Fibroblast of lung (primary cell): ENCODE measurements at regions not wholly inside any gene's neighbourhood (a gene's known extent, or its start where the extent isn't known, plus 50 kb on each side); places are given as distances from the start of the nearest gene placed in this dataset.
A peak's percentile ranks its signal among the peaks of the same experiment; 100 is the strongest.

ENCODE experiments used
- DNase-seq, 2 donors: peaks; one replicate each; pipeline versions ENCODE4 v3.0.0 to v3.0.0-alpha.2; 2010; ENCODE audit warnings: low read depth in 2 of 2
- H2AFZ ChIP-seq: 2 replicates; pipeline ENCODE4 v1.5.1; 2012; ENCODE audit warnings: low read length, control low read depth, inconsistent platforms
- H3K27ac ChIP-seq: 2 replicates; pipeline ENCODE4 v1.5.1; 2011; ENCODE audit warnings: low read length, control low read depth; ENCODE audit not compliant: insufficient read depth
- H3K27me3 ChIP-seq: 2 replicates; pipeline ENCODE4 v1.5.1; 2011; ENCODE audit warnings: mild to moderate bottlenecking, low read length; ENCODE audit not compliant: control insufficient read depth, insufficient read depth
- H3K36me3 ChIP-seq: 2 replicates; pipeline ENCODE4 v1.5.1; 2011; ENCODE audit warnings: low read length; ENCODE audit not compliant: control insufficient read depth, insufficient read depth
- H3K4me1 ChIP-seq: 2 replicates; pipeline ENCODE4 v1.5.1; 2011; ENCODE audit warnings: low read length; ENCODE audit not compliant: control insufficient read depth, insufficient read depth; ENCODE audit errors: extremely low read depth
- H3K4me2 ChIP-seq: 2 replicates; pipeline ENCODE4 v1.5.1; 2011; ENCODE audit warnings: low read length, control low read depth; ENCODE audit not compliant: insufficient read depth; ENCODE audit errors: extremely low read depth
- H3K4me3 ChIP-seq, 4 experiments: fragments of 200-600 bp in 1 of 4; sonication (generic) in 1 of 4; replicated peaks in 1 of 4; 2 replicates each; pipeline ENCODE4 v1.5.1; 2011 to 2016; ENCODE audit warnings: low read length in 4 of 4, low read depth in 3 of 4, mild to moderate bottlenecking in 3 of 4, control low read depth in 2 of 4, inconsistent platforms in 1 of 4, mixed read lengths in 1 of 4; ENCODE audit not compliant: insufficient read depth in 1 of 4; ENCODE audit errors: control extremely low read depth in 1 of 4
- H3K79me2 ChIP-seq: 2 replicates; pipeline ENCODE4 v1.5.1; 2012; ENCODE audit warnings: mild to moderate bottlenecking, low read length, inconsistent platforms; ENCODE audit not compliant: control insufficient read depth, insufficient read depth
- H3K9ac ChIP-seq: 2 replicates; pipeline ENCODE4 v1.5.1; 2011; ENCODE audit warnings: mild to moderate bottlenecking, low read length, control low read depth; ENCODE audit not compliant: insufficient read depth
- H3K9me3 ChIP-seq: 2 replicates; pipeline ENCODE4 v1.5.1; 2012; ENCODE audit warnings: low read depth, low read length; ENCODE audit not compliant: control insufficient read depth, insufficient read depth
- H4K20me1 ChIP-seq: 2 replicates; pipeline ENCODE4 v1.5.1; 2011; ENCODE audit warnings: low read length; ENCODE audit not compliant: control insufficient read depth, insufficient read depth; ENCODE audit errors: extremely low read depth
- EZH2 ChIP-seq: IDR thresholded peaks from 2 replicates; pipeline ENCODE4 v1.5.1; 2012; ENCODE audit warnings: low read length, control low read depth, mild to moderate bottlenecking; ENCODE audit errors: missing control alignments
- TF ChIP-seq, protein P1 (sequence below), 2 donors: IDR thresholded peaks in 1 of 2; conservative IDR thresholded peaks in 1 of 2; 1 replicate in 1 of 2; 2 replicates in 1 of 2; pipeline ENCODE4 v1.5.1; 2011 to 2012; ENCODE audit warnings: low read length in 2 of 2, control low read depth in 1 of 2, inconsistent platforms in 1 of 2, low read depth in 1 of 2, mild to moderate bottlenecking in 1 of 2

DNA sequence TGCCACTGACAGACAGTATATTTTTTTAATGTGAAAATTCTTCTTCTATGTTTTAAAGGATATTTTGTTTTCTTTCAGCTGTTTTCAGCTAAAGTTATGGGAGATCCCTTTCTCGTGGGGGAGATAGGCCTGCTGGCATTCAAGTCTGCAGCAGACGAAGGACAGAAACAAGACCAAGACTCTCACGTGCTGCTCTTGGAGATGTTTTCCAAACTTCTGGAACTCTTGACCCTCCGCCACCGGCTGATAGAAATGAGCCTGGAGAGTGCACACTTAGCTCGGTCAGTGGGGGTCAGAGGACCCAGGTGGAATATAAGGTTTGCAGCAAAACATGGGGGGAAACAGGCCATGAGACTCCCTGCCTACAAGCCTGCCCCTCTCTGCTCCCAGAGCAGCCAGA lies 120.5 kb downstream of the CD164 start:
- H3K36me3 ChIP-seq = no peaks in the 10 kb centered on the region
- DNase-seq = no peak

DNA sequence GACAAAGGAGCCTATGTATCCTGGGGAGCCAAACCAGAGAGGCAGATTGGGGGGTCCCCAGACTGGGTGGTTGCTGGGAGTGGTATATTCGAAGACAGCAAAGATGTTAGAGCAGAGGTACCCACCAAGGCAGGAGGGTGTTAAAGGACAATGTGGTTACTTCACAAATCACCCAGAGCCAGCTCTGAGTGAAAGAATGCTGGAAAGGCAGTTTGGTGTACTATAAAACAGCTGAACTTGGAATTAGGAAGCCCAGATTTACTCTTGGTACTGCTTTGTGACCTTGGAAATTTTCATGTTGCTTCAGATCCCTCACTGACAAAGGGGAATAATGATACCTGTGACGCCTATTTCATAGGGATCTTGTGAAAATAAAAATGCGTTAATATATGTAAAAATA lies 121.6 kb downstream of the CD164 start:
- H4K20me1 ChIP-seq = no peaks in the 10 kb centered on the region
- H3K4me3 ChIP-seq = no peak overlapping the region
- H3K9me3 ChIP-seq = no peaks in the 10 kb centered on the region
- H2AFZ ChIP-seq = no peak overlapping the region
- TF ChIP-seq, protein P1, sequence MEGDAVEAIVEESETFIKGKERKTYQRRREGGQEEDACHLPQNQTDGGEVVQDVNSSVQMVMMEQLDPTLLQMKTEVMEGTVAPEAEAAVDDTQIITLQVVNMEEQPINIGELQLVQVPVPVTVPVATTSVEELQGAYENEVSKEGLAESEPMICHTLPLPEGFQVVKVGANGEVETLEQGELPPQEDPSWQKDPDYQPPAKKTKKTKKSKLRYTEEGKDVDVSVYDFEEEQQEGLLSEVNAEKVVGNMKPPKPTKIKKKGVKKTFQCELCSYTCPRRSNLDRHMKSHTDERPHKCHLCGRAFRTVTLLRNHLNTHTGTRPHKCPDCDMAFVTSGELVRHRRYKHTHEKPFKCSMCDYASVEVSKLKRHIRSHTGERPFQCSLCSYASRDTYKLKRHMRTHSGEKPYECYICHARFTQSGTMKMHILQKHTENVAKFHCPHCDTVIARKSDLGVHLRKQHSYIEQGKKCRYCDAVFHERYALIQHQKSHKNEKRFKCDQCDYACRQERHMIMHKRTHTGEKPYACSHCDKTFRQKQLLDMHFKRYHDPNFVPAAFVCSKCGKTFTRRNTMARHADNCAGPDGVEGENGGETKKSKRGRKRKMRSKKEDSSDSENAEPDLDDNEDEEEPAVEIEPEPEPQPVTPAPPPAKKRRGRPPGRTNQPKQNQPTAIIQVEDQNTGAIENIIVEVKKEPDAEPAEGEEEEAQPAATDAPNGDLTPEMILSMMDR (conservative IDR thresholded peaks at IDR 0.05 in 1 of 2, IDR thresholded peaks at IDR 0.05 in 1 of 2; ENCODE audit: low read depth in 1 of 2, low read length in 2 of 2) = no peak
- TF ChIP-seq EZH2 = no peak
- no peaks in the 10 kb centered on the region for H3K79me2 ChIP-seq
- no peaks in the 10 kb centered on the region for H3K36me3 ChIP-seq
- no peak overlapping the region for H3K4me2 ChIP-seq
- no peaks in the 10 kb centered on the region for H3K27me3 ChIP-seq
- H3K4me1 ChIP-seq = peaks cover 2% of the 10 kb centered on the region
- H3K27ac ChIP-seq = no peak overlapping the region
- no peak for DNase-seq
- no peak overlapping the region for H3K9ac ChIP-seq

More for the DNA sequence above, 120.5 kb downstream of the CD164 start:
- Histone ChIP-seq H3K4me2 (no peak overlapping the region), H3K4me3 (no peak overlapping the region), H3K4me1 (peaks cover 2% of the 10 kb centered on the region), H3K27ac (no peak overlapping the region), H4K20me1 (no peaks in the 10 kb centered on the region), H2AFZ (no peak overlapping the region), H3K9me3 (no peaks in the 10 kb centered on the region), H3K79me2 (no peaks in the 10 kb centered on the region), H3K27me3 (no peaks in the 10 kb centered on the region), H3K9ac (no peak overlapping the region)
- TF ChIP-seq EZH2 = no peak
- TF ChIP-seq, protein P1 (conservative IDR thresholded peaks at IDR 0.05 in 1 of 2, IDR thresholded peaks at IDR 0.05 in 1 of 2; ENCODE audit: low read depth in 1 of 2, low read length in 2 of 2) = no peak

DNA sequence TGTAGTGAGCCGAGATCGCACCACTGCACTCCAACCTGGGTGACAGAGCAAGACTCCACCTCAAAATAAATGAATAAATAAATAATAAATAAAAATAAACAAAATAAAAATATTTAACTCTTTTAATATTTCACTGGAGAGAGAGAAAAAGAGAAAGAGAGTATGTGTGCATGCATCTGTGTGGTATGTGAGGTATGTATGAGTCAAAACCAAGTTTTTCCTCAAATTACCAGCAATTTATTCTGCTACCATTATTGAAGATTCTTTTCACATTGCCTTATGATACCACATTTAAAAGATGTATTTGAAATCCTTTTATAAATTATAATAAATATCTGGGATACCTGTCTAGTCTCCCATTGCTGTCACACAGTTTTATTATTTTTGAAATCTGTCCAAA lies 122.1 kb downstream of the CD164 start:
- H3K27ac ChIP-seq = no peak overlapping the region
- no peak overlapping the region for H2AFZ ChIP-seq
- no peaks in the 10 kb centered on the region for H3K79me2 ChIP-seq
- peak; percentile 14 to 63 for DNase-seq
- H3K36me3 ChIP-seq = no peaks in the 10 kb centered on the region
- H3K9ac ChIP-seq = no peak overlapping the region
- no peak overlapping the region for H3K4me2 ChIP-seq
- no peaks in the 10 kb centered on the region for H3K27me3 ChIP-seq
- H3K4me1 ChIP-seq = peaks cover 2% of the 10 kb centered on the region
- no peak overlapping the region for H3K4me3 ChIP-seq
- no peaks in the 10 kb centered on the region for H3K9me3 ChIP-seq
- no peak for TF ChIP-seq EZH2
- TF ChIP-seq, protein P1 (conservative IDR thresholded peaks at IDR 0.05 in 1 of 2, IDR thresholded peaks at IDR 0.05 in 1 of 2; ENCODE audit: low read depth in 1 of 2, low read length in 2 of 2) = no peak
- no peaks in the 10 kb centered on the region for H4K20me1 ChIP-seq
